KMS-11 (cell line): ENCODE measurements at regions not wholly inside any gene's neighbourhood (a gene's known extent, or its start where the extent isn't known, plus 50 kb on each side); places are given as distances from the start of the nearest gene placed in this dataset.

Source experiments
- H2AFZ ChIP-seq: fragments of 200-600 bp; sonication (generic); 2 replicates; pipeline ENCODE4 v1.6.1; 2016; ENCODE audit warnings: antibody characterized with exemption, mixed run types, low read depth
- H3K27ac ChIP-seq: fragments of 200-600 bp; sonication (generic); 2 replicates; pipeline ENCODE4 v1.6.1; 2016; ENCODE audit warnings: mild to moderate bottlenecking, mixed run types
- H3K27me3 ChIP-seq: fragments of 200-600 bp; sonication (generic); 2 replicates; pipeline ENCODE4 v1.6.1; 2017; ENCODE audit warnings: mild to moderate bottlenecking, low read depth, mixed run types, moderate library complexity; ENCODE audit not compliant: insufficient read depth
- H3K36me3 ChIP-seq: fragments of 200-600 bp; sonication (generic); 2 replicates; pipeline ENCODE4 v1.6.1; 2017; ENCODE audit warnings: mild to moderate bottlenecking, mixed run types; ENCODE audit not compliant: insufficient read depth
- H3K4me1 ChIP-seq: fragments of 200-600 bp; sonication (generic); 2 replicates; pipeline ENCODE4 v1.6.1; 2016; ENCODE audit warnings: mild to moderate bottlenecking, low read depth, mixed run types; ENCODE audit not compliant: poor library complexity, severe bottlenecking
- H3K4me2 ChIP-seq: fragments of 200-600 bp; sonication (generic); 2 replicates; pipeline ENCODE4 v1.7.0; 2016; ENCODE audit warnings: mild to moderate bottlenecking, mixed run types
- H3K4me3 ChIP-seq: fragments of 200-600 bp; sonication (generic); IDR thresholded peaks from 2 replicates; pipeline ENCODE4 v1.6.1; 2017; ENCODE audit warnings: low read depth, low read length, mixed read lengths; ENCODE audit not compliant: insufficient read depth
- H3K79me2 ChIP-seq: fragments of 200-600 bp; sonication (generic); 2 replicates; pipeline ENCODE4 v1.6.1; 2016; ENCODE audit warnings: low read depth, mixed run types; ENCODE audit not compliant: insufficient read depth
- H3K9ac ChIP-seq: fragments of 200-600 bp; sonication (generic); 2 replicates; pipeline ENCODE4 v1.6.1; 2016; ENCODE audit warnings: mild to moderate bottlenecking, mixed run types
- H4K20me1 ChIP-seq: fragments of 200-600 bp; sonication (generic); 2 replicates; pipeline ENCODE4 v1.6.1; 2016; ENCODE audit warnings: mild to moderate bottlenecking, mixed run types; ENCODE audit not compliant: insufficient read depth
- CTCF ChIP-seq: fragments of 200-600 bp; sonication (generic); conservative IDR thresholded peaks from 2 replicates; pipeline ENCODE4 v1.6.1; 2017; ENCODE audit warnings: low read depth, mild to moderate bottlenecking, antibody characterized with exemption, low read length, moderate library complexity, mixed read lengths

GRCh38 chr11:70608568-70609470 is 210.5 kb downstream of the CTTN start:
- no peaks in the 10 kb centered on the region for H4K20me1 ChIP-seq
- no peaks in the 10 kb centered on the region for H3K79me2 ChIP-seq
- no peak overlapping the region for H3K4me3 ChIP-seq
- no peak overlapping the region for H2AFZ ChIP-seq
- H3K27me3 ChIP-seq = no peaks in the 10 kb centered on the region
- no peaks in the 10 kb centered on the region for H3K4me1 ChIP-seq
- H3K27ac ChIP-seq = no peak overlapping the region
- TF ChIP-seq CTCF = no peak
- no peaks in the 10 kb centered on the region for H3K36me3 ChIP-seq
- H3K9ac ChIP-seq = no peak overlapping the region
- H3K4me2 ChIP-seq = no peak overlapping the region

GRCh38 chr11:70610566-70611565 is 212.5 kb downstream of the CTTN start:
- Histone ChIP-seq H3K79me2 (no peaks in the 10 kb centered on the region), H3K4me2 (no peak overlapping the region), H3K4me1 (no peaks in the 10 kb centered on the region), H3K4me3 (no peak overlapping the region), H3K36me3 (no peaks in the 10 kb centered on the region), H3K27me3 (no peaks in the 10 kb centered on the region), H3K27ac (no peak overlapping the region), H2AFZ (no peak overlapping the region), H4K20me1 (no peaks in the 10 kb centered on the region), H3K9ac (no peak overlapping the region)
- no peak for TF ChIP-seq CTCF

GRCh38 chr11:70611821-70612220 is 213.5 kb downstream of the CTTN start:
- H3K4me2 ChIP-seq = no peak overlapping the region
- no peaks in the 10 kb centered on the region for H3K4me1 ChIP-seq
- no peak overlapping the region for H2AFZ ChIP-seq
- no peaks in the 10 kb centered on the region for H4K20me1 ChIP-seq
- H3K79me2 ChIP-seq = no peaks in the 10 kb centered on the region
- H3K9ac ChIP-seq = no peak overlapping the region
- no peak for TF ChIP-seq CTCF
- no peaks in the 10 kb centered on the region for H3K36me3 ChIP-seq
- no peak overlapping the region for H3K4me3 ChIP-seq
- no peak overlapping the region for H3K27ac ChIP-seq
- H3K27me3 ChIP-seq = no peaks in the 10 kb centered on the region

GRCh38 chr11:70612459-70613141 is 214.3 kb downstream of the CTTN start:
- no peak overlapping the region for H2AFZ ChIP-seq
- no peak overlapping the region for H3K4me3 ChIP-seq
- no peak overlapping the region for H3K9ac ChIP-seq
- no peaks in the 10 kb centered on the region for H4K20me1 ChIP-seq
- no peaks in the 10 kb centered on the region for H3K36me3 ChIP-seq
- H3K79me2 ChIP-seq = no peaks in the 10 kb centered on the region
- no peak overlapping the region for H3K27ac ChIP-seq
- TF ChIP-seq CTCF = no peak
- no peak overlapping the region for H3K4me2 ChIP-seq
- H3K4me1 ChIP-seq = no peaks in the 10 kb centered on the region
- no peaks in the 10 kb centered on the region for H3K27me3 ChIP-seq
